OCI-LY3 (cell line): ENCODE measurements at regions not wholly inside any gene's neighbourhood (a gene's known extent, or its start where the extent isn't known, plus 50 kb on each side); places are given as distances from the start of the nearest gene placed in this dataset.

Source experiments
- EZH2phosphoT487 ChIP-seq: fragments of 200-600 bp; shearing (Covaris generic); IDR thresholded peaks from 2 replicates; pipeline ENCODE4 v1.6.1; 2018; ENCODE audit warnings: antibody characterized with exemption, mixed run types, low read depth
- TF ChIP-seq, protein P1 (sequence below): fragments of 200-600, 300-600 bp; sonication (generic); IDR thresholded peaks from 2 replicates; pipeline ENCODE4 v1.5.1; 2014; ENCODE audit warnings: antibody characterized with exemption, low read length, low read depth

DNA sequence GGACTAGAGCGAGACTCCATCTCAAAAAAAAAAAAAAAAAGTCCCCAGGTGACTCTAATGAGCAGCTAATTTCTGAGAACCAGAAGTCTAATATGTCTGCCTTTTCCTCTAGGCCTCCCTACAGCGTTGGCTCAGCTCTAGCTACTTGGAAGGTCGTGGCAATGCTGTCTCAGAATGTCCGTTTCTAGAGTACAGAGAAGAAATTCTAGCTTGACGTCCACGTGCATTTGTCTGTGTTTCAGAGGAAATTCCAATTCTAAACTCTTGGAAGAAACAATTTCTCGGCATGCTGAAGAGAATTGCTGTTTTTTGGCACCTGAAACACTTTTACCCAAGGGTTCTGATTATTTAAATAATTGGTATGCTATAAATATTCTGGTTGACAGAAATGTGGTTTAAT lies 78.8 kb downstream of the SOX2 start:
- TF ChIP-seq, protein P1, sequence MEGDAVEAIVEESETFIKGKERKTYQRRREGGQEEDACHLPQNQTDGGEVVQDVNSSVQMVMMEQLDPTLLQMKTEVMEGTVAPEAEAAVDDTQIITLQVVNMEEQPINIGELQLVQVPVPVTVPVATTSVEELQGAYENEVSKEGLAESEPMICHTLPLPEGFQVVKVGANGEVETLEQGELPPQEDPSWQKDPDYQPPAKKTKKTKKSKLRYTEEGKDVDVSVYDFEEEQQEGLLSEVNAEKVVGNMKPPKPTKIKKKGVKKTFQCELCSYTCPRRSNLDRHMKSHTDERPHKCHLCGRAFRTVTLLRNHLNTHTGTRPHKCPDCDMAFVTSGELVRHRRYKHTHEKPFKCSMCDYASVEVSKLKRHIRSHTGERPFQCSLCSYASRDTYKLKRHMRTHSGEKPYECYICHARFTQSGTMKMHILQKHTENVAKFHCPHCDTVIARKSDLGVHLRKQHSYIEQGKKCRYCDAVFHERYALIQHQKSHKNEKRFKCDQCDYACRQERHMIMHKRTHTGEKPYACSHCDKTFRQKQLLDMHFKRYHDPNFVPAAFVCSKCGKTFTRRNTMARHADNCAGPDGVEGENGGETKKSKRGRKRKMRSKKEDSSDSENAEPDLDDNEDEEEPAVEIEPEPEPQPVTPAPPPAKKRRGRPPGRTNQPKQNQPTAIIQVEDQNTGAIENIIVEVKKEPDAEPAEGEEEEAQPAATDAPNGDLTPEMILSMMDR = no peak
- no peak for TF ChIP-seq EZH2phosphoT487
